Left renal cortex interstitium (tissue), 4 donors: ENCODE measurements at regions not wholly inside any gene's neighbourhood (a gene's known extent, or its start where the extent isn't known, plus 50 kb on each side); places are given as distances from the start of the nearest gene placed in this dataset.
"Not testable (repeated sequence)": the region's sequence is repeated elsewhere in the genome, so short reads cannot be mapped to it uniquely, and the experiment has no call there.

Source experiments
- DNase-seq, 4 donors: peaks; one replicate each; pipeline ENCODE4 v3.0.0-alpha.2; 2013; ENCODE audit warnings: low read depth in 4 of 4, low spot score in 2 of 4, missing footprints in 1 of 4

DNA sequence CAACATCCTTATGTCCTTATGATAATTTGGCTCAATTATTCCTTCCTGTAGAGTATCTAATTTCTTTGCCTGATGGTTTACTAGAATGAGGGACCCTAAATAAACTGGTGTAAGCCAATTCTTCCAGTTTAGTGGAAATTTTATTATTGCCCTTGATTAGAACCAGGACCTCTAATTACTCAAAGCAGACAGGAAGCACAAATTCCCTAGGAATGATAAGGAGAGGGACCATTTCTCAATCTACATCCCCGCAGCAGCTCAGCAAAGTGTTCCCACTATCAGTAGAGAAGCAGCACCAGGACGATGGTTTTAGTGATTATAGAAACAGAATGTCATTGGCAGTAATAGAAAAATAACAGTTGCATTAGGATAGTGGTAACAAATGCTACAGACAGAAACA lies 97.1 kb downstream of the PLPPR4 start:
- no peak for DNase-seq

- DNase-seq: no peak
These were observed 99.2 kb downstream of the PLPPR4 start for GRCh38 chr1:99363531-99363930.

- DNase-seq: no peak
These were observed 100.8 kb downstream of the PLPPR4 start for GRCh38 chr1:99365141-99365540.

DNA sequence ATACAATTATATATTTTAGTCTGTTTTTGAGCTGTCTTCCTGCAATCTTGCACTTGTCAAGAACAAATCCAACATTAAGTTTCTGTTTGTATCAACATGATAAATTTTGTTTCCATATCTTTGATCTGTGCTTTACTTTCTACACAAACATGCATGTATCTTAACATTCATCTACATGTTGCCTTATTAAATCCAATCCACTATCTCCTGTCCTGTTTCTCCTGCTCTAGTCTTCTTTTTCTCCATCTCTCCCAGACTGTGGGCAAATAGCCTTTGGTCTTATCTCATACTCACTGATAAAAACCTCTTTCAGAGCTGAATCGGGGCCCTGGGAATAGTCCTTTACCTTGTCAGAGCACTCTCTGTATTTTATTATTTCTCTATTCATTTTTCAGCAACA lies 101.3 kb downstream of the PLPPR4 start:
- no peak for DNase-seq

- DNase-seq: no peak
These were observed 104.9 kb downstream of the PLPPR4 start for GRCh38 chr1:99369154-99369553.

DNA sequence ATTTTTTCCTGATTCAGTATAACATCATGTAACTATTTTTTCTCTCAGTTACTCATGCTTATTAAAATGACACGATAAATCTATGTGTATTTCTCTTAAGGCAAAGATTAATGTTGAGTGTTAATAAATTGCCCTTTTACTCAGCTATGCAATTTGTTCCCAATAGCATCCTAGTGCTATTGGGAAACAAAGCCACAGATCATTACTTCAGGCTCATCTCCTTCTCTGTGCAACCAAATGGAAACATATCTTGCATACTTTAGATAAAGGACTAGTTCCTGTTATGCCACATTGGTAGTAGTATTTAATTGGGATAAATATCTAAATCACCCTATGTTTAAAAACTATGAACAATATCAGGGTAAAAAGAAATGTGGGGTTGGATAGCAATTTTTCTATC lies 106.2 kb downstream of the PLPPR4 start:
- DNase-seq: no peak

GRCh38 chr1:99371413-99371812 lies 107.1 kb downstream of the PLPPR4 start:
- DNase-seq: no peak

- DNase-seq: no peak
These were observed 109.8 kb downstream of the PLPPR4 start for GRCh38 chr1:99374109-99374508.

GRCh38 chr1:99374693-99375092 lies 110.4 kb downstream of the PLPPR4 start:
- DNase-seq: not testable (repeated sequence)

GRCh38 chr1:99384021-99384420 lies 119.7 kb downstream of the PLPPR4 start:
- DNase-seq: no peak

DNA sequence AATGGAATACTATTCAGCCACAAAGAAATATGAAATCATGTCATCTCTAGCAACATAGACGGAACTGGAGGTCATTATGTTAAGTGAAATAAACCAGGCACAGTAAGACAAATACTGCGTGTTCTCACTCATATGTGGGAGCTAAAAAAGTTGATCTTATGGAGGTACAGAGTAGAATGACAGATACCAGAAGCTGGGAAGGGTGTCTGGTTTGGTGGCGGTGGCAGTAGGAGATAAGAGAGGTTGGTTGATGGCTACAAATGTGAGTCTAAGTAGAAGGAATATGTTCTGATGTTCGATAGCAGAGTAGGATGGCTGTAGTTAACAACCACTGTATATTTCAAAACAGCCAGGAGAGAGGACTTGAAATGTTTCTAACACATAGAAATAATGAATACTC lies 121.6 kb downstream of the PLPPR4 start:
- DNase-seq: no peak

GRCh38 chr1:99396389-99396788 lies 132.1 kb downstream of the PLPPR4 start:
- no peak for DNase-seq

DNA sequence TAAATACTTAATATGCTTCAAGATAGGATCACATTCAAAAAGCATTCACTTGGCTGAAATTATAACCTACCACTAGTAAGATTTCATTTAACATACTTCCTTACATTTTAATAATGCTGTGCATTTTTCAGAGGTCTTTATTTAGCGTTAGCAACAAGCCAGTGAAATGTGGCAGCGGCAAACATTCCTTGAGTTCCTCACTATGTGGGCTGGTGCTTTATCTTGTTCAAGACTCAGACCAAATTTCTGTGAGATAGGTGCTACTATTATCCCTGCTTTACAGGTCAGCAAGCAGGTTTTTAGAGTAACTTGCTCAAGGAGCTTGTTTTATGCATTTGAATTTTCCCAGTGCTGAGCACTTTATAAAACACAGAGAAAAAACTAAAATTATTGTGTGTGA lies 132.7 kb downstream of the PLPPR4 start:
- no peak for DNase-seq

DNA sequence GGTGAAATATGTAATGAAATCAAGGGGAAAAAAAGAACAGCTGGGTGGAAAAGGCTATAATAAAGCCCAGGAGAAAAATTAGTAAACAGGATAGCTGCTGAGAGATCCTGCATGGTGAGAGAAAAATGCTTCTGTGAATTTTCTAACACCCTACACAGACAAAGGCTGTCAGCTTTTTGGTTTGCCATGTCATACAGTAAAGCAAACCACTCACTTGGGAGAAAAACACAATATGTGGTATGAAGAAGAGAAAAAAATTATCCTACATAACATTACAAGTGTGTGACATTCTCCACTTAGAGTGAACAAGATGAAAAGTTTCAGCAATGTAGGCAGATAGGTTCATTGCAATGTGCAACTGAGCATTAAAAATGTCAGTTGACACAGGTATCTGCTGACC lies 133.6 kb downstream of the PLPPR4 start:
- no peak for DNase-seq

DNA sequence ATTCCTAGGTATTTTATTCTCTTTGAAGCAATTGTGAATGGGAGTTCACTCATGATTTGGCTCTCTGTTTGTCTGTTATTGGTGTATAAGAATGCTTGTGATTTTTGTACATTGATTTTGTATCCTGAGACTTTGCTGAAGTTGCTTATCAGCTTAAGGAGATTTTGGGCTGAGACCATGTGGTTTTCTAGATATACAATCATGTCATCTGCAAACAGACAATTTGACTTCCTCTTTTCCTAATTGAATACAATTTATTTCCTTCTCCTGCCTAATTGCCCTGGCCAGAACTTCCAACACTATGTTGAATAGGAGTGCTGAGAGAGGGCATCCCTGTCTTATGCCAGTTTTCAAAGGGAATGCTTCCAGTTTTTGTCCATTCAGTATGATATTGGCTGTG lies 137.3 kb downstream of the PLPPR4 start:
- not testable (repeated sequence) for DNase-seq

DNA sequence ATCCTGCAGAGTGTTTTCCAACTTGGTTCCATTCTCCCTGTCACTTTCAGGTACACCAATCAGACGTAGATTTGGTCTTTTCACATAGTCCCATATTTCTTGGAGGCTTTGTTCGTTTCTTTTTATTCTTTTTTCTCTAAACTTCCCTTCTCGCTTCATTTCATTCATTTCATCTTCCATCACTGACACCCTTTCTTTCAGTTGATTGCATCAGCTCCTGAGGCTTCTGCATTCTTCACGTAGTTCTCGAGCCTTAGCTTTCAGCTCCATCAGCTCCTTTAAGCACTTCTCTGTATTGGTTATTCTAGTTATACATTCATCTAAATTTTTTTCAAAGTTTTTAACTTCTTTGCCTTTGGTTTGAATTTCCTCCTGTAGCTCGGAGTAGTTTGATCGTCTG lies 140.1 kb downstream of the PLPPR4 start:
- not testable (repeated sequence) for DNase-seq

- not testable (repeated sequence) for DNase-seq
These were observed 141.0 kb downstream of the PLPPR4 start for GRCh38 chr1:99405325-99405724.

- DNase-seq: no peak
These were observed 142.7 kb downstream of the PLPPR4 start for GRCh38 chr1:99407018-99407417.

GRCh38 chr1:99424087-99424486 lies 159.8 kb downstream of the PLPPR4 start:
- DNase-seq: no peak

DNA sequence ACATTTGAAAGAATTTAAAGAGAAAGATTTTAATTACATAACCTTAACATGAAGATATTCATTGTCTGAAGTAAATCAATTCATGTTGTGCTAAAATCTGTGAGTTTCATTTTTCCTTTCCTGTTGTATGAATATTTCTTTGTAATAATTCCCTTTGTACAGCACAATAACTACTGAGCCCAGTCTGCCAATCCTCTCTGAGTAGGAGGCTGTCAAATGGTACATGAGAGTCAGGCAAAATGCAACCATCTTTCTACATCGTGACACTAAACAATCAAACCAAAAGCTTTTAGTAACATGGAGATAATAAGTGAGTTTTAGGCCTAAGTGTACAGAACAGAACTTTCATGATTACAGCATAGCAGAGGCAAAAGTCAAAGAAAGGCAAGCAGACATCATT lies 165.5 kb downstream of the PLPPR4 start:
- DNase-seq: no peak

GRCh38 chr1:99438656-99439230 lies 174.5 kb downstream of the PLPPR4 start:
- no peak for DNase-seq

GRCh38 chr1:99439433-99440075 lies 175.3 kb downstream of the PLPPR4 start:
- DNase-seq: no peak
